ENCODE measurements at regions not wholly inside any gene's neighbourhood (a gene's known extent, or its start where the extent isn't known, plus 50 kb on each side); places are given as distances from the start of the nearest gene placed in this dataset.

- Histone ChIP-seq H3K79me2 (ENCODE audit: insufficient read depth, low read length) (no peaks in the 10 kb centered on the region), H3K4me2 (ENCODE audit: low read depth, low read length, poor library complexity, severe bottlenecking) (no peak overlapping the region), H3F3A (ENCODE audit: insufficient read depth) (no peaks in the 10 kb centered on the region), H3K9me2 (replicated peaks; ENCODE audit: insufficient read depth, low read length) (no peaks in the 10 kb centered on the region), H2AFZ (ENCODE audit: low read depth, low read length, severe bottlenecking) (no peak overlapping the region), H3K36me3 (ENCODE audit: low read length) (no peaks in the 10 kb centered on the region), H3K27ac (ENCODE audit: low read depth, low read length) (no peak overlapping the region), H3K9me3 (ENCODE audit: insufficient read depth, low read length) (no peaks in the 10 kb centered on the region), H3K27me3 (ENCODE audit: low read length) (no peaks in the 10 kb centered on the region), H3K9ac (ENCODE audit: low read length) (no peak overlapping the region), H3K4me3 (ENCODE audit: insufficient read depth, low read length, poor library complexity, severe bottlenecking) (no peak overlapping the region), H4K20me1 (ENCODE audit: low read depth, low read length) (no peaks in the 10 kb centered on the region)
- no peak for TF ChIP-seq EZH2phosphoT487 (conservative IDR thresholded peaks at IDR 0.05; ENCODE audit: low read length)
Measured at GRCh38 chr2:143981428-143981827, 538.5 kb downstream of the ZEB2 start.

DNA sequence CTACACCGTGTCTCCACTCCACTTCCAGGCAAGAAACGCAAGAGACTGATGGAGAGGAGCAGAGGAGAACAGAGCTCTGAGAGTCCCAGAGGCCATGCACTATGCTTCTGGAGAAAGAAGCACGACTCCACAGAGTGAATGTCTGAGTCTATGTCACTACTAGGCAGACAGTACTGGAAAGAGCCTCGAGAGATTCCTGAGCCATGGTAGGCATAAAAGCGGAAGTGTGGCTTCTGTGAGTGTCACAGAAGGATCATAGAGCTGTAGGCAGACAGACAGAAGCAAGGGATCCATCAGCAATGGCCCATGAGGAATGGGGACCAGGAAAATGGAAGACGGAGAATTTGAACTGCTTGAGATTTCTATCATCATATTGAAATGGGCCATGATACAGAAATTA is 542.6 kb downstream of the ZEB2 start:
- no peak overlapping the region for H3K4me3 ChIP-seq (ENCODE audit: insufficient read depth, low read length, poor library complexity, severe bottlenecking)
- no peaks in the 10 kb centered on the region for H3K9me2 ChIP-seq (replicated peaks; ENCODE audit: insufficient read depth, low read length)
- H4K20me1 ChIP-seq (ENCODE audit: low read depth, low read length), result no peaks in the 10 kb centered on the region
- H3K9me3 ChIP-seq (ENCODE audit: insufficient read depth, low read length), result no peaks in the 10 kb centered on the region
- H3K79me2 ChIP-seq (ENCODE audit: insufficient read depth, low read length), result no peaks in the 10 kb centered on the region
- no peak for TF ChIP-seq EZH2phosphoT487 (conservative IDR thresholded peaks at IDR 0.05; ENCODE audit: low read length)
- TF ChIP-seq, protein P1, sequence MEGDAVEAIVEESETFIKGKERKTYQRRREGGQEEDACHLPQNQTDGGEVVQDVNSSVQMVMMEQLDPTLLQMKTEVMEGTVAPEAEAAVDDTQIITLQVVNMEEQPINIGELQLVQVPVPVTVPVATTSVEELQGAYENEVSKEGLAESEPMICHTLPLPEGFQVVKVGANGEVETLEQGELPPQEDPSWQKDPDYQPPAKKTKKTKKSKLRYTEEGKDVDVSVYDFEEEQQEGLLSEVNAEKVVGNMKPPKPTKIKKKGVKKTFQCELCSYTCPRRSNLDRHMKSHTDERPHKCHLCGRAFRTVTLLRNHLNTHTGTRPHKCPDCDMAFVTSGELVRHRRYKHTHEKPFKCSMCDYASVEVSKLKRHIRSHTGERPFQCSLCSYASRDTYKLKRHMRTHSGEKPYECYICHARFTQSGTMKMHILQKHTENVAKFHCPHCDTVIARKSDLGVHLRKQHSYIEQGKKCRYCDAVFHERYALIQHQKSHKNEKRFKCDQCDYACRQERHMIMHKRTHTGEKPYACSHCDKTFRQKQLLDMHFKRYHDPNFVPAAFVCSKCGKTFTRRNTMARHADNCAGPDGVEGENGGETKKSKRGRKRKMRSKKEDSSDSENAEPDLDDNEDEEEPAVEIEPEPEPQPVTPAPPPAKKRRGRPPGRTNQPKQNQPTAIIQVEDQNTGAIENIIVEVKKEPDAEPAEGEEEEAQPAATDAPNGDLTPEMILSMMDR (IDR thresholded peaks at IDR 0.05; ENCODE audit: insufficient read depth, low read length, poor library complexity, severe bottlenecking), result no peak
- H2AFZ ChIP-seq (ENCODE audit: low read depth, low read length, severe bottlenecking), result no peak overlapping the region
- no peaks in the 10 kb centered on the region for H3K36me3 ChIP-seq (ENCODE audit: low read length)
- no peak overlapping the region for H3K27ac ChIP-seq (ENCODE audit: low read depth, low read length)
- H3K4me2 ChIP-seq (ENCODE audit: low read depth, low read length, poor library complexity, severe bottlenecking), result no peak overlapping the region
- no peaks in the 10 kb centered on the region for H3F3A ChIP-seq (ENCODE audit: insufficient read depth)
- no peak overlapping the region for H3K9ac ChIP-seq (ENCODE audit: low read length)
- no peaks in the 10 kb centered on the region for H3K27me3 ChIP-seq (ENCODE audit: low read length)

- Histone ChIP-seq H3K9me2 (replicated peaks; ENCODE audit: insufficient read depth, low read length) (no peaks in the 10 kb centered on the region), H3F3A (ENCODE audit: insufficient read depth) (no peaks in the 10 kb centered on the region), H3K27ac (ENCODE audit: low read depth, low read length) (no peak overlapping the region), H3K9ac (ENCODE audit: low read length) (no peak overlapping the region), H3K4me2 (ENCODE audit: low read depth, low read length, poor library complexity, severe bottlenecking) (no peak overlapping the region), H2AFZ (ENCODE audit: low read depth, low read length, severe bottlenecking) (no peak overlapping the region), H3K27me3 (ENCODE audit: low read length) (no peaks in the 10 kb centered on the region), H4K20me1 (ENCODE audit: low read depth, low read length) (0 out of 2 replicates have a peak, but pooled peaks cover 4% of the 10 kb centered on the region), H3K36me3 (ENCODE audit: low read length) (no peaks in the 10 kb centered on the region), H3K9me3 (ENCODE audit: insufficient read depth, low read length) (no peaks in the 10 kb centered on the region), H3K4me3 (ENCODE audit: insufficient read depth, low read length, poor library complexity, severe bottlenecking) (no peak overlapping the region), H3K79me2 (ENCODE audit: insufficient read depth, low read length) (no peaks in the 10 kb centered on the region)
- no peak for TF ChIP-seq EZH2phosphoT487 (conservative IDR thresholded peaks at IDR 0.05; ENCODE audit: low read length)
- TF ChIP-seq, protein P1 (IDR thresholded peaks at IDR 0.05; ENCODE audit: insufficient read depth, low read length, poor library complexity, severe bottlenecking), result no peak
Measured at GRCh38 chr2:143975216-143975615, 544.7 kb downstream of the ZEB2 start.

DNA sequence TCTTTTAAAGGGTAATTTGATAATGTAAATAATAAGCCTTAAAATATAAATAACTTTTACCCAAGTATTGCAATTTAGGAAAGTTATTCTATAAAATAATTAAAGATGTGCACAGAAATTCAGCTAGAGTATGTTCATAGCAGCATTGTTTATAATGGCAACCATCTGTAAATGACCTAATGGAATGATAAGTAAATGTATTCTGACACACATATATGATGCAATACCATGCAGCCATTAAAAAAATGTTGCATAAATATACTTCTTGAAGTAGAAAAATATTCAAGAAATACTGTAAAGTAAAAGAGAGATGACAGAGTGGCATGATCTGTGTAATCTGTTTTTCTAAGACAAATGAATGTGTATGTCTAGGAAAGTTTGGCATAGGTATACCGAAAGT is 545.7 kb downstream of the ZEB2 start:
- H3K9me2 ChIP-seq (replicated peaks; ENCODE audit: insufficient read depth, low read length), result no peaks in the 10 kb centered on the region
- H4K20me1 ChIP-seq (ENCODE audit: low read depth, low read length), result 0 out of 2 replicates have a peak, but pooled peaks cover 4% of the 10 kb centered on the region
- no peak overlapping the region for H3K9ac ChIP-seq (ENCODE audit: low read length)
- no peaks in the 10 kb centered on the region for H3K9me3 ChIP-seq (ENCODE audit: insufficient read depth, low read length)
- no peak for TF ChIP-seq EZH2phosphoT487 (conservative IDR thresholded peaks at IDR 0.05; ENCODE audit: low read length)
- TF ChIP-seq, protein P1 (IDR thresholded peaks at IDR 0.05; ENCODE audit: insufficient read depth, low read length, poor library complexity, severe bottlenecking), result no peak
- no peak overlapping the region for H3K4me2 ChIP-seq (ENCODE audit: low read depth, low read length, poor library complexity, severe bottlenecking)
- H3K79me2 ChIP-seq (ENCODE audit: insufficient read depth, low read length), result no peaks in the 10 kb centered on the region
- H3K36me3 ChIP-seq (ENCODE audit: low read length), result no peaks in the 10 kb centered on the region
- H3K4me3 ChIP-seq (ENCODE audit: insufficient read depth, low read length, poor library complexity, severe bottlenecking), result no peak overlapping the region
- H2AFZ ChIP-seq (ENCODE audit: low read depth, low read length, severe bottlenecking), result no peak overlapping the region
- H3K27me3 ChIP-seq (ENCODE audit: low read length), result no peaks in the 10 kb centered on the region
- no peak overlapping the region for H3K27ac ChIP-seq (ENCODE audit: low read depth, low read length)
- no peaks in the 10 kb centered on the region for H3F3A ChIP-seq (ENCODE audit: insufficient read depth)

All from SU-DHL-6 (cell line).